HG03139 (cell line): ENCODE measurements at regions not wholly inside any gene's neighbourhood (a gene's known extent, or its start where the extent isn't known, plus 50 kb on each side); places are given as distances from the start of the nearest gene placed in this dataset.
A peak's percentile ranks its signal among the peaks of the same experiment; 100 is the strongest.

Experiments
- ATAC-seq: cut with Tn5 transposase; IDR thresholded peaks from one replicate; pipeline ENCODE4 v1.9.1; 2021; ENCODE audit not compliant: unreplicated experiment

DNA sequence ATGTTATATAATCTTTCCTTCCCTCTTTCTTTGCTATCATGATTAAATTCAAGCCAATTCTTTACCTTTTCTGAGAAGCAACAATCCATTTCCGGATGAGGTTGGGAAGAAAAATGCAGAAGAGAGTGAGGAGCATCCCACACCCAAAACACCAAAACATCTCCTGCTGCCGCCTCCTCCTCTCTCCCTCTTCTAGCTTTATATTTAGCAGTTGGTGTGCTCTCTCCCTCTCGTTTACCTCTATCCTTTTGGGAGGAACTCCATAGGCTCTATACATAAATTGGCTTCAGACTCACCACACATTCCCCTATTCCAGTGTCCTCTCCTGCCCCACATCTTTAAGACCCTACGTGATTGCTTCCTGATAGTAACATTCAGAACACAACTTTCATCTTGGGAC lies 332.2 kb upstream of the PLXNA2 start:
- no peak for ATAC-seq

DNA sequence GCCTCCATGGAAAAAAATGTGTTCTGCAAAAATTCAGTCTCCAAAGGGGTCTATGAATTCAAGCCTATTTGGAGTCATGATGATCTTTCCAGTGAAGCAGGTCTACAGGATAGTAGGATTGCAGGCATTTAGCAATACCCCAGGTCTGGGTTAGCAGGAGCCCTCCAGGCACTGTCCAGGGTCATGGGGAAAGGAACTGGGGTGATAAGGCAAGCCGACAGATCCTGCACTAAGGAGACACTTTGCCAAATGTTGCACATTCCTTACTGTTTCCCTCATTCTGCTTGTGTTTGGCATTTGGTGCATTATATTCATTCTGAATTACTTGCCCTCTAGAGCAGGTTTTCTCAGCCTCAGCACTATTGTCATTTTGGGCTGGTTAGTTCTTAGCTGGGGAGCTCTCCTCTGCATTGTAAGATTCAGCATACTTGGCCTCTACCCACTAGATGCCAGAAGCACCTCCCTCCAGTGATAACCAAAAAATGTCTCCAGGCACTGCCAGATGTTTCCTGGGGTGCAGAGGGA lies 333.3 kb upstream of the PLXNA2 start:
- ATAC-seq, result no peak

DNA sequence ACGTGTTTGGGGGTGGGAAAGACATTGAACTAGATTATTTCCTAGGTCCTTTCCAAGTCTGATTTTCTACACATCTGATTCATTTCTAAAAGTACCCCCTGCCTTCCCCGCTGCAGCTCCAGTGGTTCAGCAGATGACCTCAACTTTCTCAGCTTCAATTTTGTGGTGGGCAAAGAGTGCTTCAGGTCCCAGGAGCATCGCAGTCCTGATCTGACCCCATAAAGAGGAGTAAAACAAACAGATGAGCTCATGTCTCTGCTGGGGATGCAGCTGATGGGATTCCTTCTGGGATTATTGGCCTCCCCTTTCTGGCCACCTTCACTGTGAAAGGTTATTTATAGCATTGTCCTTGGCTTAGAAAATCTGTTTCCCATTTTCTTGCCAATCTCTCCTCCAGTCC lies 337.0 kb upstream of the PLXNA2 start:
- no peak for ATAC-seq

DNA sequence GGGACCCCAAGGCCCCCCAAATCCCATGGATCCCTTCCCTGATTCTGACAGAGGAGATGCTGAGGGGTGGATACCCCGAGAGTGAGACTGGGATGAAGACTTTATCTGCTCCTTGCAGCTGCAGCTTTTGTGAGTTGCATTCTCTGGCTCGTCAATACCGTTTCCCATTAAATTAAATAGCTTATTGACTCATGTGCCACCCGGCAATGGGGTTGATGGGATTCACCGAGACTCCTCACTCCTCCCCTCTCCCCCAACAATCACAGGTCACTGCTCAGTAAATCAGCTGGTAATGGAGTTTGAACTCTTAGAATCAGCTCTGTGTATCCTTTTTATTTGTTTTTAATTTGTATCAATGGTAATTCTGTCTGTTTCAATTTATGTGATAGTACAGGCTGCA lies 337.5 kb upstream of the PLXNA2 start:
- no peak for ATAC-seq

DNA sequence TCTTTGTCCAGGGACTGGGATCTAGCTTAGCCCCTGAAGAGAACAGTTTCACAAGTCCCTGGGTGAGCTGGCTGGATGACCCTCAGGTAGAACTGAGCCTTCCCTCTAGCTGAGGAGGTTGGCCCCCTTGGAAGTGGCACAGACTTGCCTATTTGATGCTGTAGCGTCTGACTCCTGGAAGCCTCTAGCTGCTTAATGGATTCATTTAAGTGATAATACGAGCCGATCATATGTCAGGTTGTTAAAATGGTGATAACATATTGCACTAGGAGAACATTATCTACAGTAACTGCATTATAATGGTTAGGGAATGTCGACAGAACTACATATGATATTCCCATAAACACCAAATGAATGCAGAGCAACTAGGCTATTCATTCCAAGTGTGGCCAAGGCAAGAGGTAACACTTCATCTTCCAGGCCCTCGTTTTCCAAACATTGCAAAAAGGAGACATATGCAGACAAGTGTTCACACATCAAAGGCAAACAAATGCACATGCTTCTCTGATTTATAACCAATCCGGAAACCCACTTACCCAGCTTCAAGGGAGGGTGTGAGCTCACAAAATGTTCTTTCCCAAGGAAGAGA lies 340.1 kb upstream of the PLXNA2 start:
- ATAC-seq, result no peak

DNA sequence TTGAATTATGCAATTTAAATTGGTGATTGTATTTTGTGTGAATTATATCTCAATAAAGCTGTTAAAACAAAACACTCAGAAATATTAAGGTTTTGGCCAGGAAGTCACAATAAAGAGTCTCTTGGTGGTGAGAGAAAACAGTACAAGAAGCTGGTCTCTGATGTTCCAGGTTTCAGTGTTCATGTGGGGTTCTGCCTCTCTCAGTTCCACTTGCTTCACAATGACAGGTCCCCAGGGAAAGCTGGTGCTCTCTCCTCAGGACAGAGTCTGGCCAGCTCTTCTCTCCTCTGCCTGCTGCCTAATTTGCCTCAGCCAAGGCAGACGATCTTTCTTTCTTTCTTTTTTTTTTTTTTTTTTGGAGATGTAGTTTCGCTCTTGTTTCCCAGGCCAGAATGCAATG lies 342.9 kb upstream of the PLXNA2 start:
- ATAC-seq, result peak; percentile 84

DNA sequence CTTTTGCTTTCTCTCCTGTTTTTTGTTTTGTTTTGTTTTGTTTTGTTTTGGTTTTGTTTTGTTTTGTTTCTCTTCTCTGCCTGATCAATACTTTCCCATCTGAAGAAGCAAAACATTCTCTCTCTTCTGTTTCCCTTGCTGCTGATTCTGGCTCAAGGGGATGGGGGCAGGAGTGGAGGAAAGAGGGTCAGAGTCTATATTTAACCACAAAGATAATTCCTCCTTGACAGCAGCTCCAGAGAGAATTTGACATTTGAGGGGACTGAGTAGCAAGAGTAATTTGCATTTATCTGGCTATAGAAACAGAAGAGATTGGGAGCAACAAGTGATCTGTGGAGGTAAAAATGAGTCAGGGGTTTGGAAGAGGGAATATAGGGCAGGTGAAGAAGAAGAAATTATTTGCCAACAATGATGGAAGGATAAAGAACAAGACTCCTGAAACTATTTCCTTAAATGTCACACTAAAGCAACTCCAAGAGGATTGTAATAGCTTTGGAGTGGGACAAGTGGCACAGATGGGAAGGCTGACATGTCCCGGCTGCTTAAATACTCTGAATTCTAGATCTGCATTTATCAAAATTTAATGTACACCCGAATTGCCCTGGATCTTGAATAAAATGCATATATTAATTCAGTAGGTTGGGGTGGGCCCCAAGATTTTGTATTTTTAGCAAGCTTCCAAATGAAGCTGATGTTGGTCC lies 349.3 kb upstream of the PLXNA2 start:
- no peak for ATAC-seq

DNA sequence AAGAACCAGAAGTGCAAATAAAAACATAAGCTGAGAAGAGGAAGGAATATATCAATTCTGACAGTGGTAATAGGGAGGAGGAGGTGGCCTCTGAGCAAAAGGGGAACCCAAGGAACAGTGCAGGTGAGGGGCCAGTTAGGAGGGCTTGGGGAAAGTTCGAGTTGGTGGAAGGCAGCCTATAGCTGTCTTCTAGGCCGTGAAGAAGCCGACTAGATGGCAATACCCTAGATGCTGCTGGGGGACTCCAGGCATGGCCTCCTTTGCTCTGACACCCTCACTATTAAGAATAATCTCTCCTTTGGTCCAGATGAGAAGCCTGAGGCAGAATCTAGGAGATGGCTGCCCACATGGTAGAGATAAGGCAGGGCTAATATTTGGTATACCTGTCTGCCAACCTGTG lies 351.1 kb upstream of the PLXNA2 start:
- ATAC-seq, result no peak

DNA sequence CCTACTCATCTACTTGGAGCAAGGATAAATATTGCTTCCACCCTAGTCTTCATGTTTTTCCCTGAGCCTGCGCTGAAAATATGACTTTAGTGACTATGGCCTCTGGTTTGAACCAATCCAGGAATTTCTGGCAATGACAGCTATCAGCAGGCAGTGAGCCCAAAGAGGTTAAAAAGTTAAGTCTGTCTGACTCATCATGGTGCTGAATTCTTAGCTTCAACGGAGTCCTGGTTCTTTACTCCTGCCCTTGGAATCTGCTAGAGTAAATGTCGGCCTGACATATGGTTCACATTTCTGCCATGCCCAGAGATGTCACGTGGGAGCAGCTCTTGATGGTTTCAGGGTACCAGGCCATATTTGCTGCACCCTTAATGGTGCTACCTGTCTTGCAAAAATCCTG lies 351.6 kb upstream of the PLXNA2 start:
- no peak for ATAC-seq

DNA sequence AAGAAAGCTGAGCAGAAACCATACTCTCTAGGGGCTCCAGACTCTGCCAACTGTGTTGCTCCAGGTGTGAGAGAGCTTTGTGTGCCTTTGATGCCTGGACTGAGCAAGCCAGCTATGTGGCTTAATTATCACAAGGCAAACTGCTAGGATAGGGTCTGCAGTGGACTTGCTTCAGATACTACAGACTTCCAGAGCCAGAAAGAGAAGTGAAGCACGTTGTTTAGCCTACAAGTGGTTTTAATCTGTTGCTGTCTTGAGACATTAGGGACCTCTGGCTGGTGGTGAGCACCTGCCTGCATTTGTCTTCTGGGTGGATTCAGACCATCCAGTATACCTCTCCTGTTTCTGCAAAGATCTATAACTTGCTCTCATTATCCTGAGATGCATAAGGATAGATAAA lies 353.4 kb upstream of the PLXNA2 start:
- no peak for ATAC-seq

DNA sequence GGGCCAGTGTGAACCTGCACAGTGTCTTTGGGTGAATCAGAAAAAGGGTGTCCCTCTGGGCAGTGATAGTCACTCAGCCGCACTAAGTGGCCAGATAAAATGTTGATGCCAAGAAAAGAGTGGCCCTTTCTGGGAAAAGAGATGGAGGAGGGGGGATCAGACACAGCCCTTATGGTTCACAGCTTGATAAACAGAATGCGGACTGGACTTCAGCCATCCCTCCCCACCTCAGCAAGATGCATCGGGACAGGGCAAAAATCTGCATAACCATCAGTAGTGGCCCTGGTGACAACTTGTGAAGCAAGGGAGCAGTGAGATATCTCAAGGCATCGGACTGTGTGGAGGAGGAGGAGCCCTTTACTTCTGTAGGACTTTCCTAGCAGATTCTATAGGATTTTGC lies 353.8 kb upstream of the PLXNA2 start:
- ATAC-seq, result no peak

DNA sequence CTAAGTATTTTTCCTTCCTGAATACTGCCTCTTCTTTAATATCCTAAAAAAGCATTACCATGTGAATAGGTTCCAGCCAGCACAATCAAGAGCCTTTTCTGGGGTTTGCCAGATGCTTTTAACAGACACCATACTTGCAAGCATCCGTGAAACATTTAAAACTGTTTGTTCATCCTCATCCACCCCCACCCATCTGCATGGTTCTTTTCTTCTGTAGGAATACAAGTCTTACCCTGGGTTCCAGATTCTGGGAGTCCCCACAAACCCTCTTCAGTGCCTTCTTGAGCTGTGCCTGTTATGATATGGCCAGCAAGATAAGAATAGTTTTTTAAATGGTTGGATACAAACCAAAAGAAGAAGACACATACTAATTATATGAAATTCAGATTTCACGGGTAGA lies 354.9 kb upstream of the PLXNA2 start:
- ATAC-seq, result no peak

DNA sequence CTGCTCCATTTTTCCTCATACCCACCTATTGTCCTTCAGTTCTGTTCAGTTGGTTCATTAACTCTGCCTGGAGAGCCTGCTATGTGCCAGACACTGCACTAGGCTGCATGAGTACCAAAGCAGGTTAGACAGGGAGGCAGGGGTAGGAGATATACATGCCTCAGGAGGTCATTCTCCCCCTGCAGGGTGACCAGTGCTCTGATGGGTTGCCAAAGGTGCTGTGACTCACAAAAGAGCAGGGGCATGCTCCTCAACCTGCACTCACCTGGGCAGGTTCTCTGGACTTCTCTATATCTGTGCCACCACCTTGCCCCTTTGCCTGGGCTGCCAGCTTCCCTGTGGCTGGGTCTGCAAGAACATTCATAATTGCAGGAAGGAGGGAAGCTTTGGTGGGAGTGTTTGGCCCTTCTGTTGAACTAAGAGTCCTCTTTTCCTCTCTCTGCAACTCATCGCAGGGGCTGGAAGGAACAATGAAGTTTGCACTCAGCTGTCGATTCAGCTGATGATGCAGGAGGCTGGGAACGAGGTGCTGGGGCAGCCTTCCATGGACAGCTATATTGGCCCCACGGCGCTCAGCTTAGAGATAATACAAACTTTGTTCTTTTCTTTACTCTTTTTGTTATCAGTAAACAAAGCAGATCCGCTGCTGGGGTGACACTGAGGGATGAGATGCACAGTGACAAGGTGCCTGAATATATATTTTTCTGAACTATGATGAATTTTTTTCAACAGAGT lies 356.4 kb upstream of the PLXNA2 start:
- ATAC-seq, result no peak

DNA sequence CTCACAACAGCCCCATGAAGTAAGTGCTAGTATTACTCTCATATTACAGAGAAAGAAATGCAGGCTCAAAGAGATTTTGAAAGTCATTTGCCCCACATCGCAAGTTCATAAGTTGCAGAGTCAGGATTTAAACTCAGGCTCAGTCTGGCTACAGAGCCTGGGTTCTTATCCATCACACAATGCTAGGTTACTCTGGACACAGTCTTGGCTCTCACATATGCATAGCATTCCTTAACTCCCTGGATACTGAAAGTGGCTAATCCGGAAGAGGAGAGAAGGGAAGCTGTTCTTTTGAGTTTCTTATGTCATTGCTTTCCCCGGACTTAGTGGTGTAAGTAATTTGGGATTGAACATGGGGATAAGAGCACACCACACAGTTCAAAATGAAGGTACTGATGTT lies 357.4 kb upstream of the PLXNA2 start:
- no peak for ATAC-seq

DNA sequence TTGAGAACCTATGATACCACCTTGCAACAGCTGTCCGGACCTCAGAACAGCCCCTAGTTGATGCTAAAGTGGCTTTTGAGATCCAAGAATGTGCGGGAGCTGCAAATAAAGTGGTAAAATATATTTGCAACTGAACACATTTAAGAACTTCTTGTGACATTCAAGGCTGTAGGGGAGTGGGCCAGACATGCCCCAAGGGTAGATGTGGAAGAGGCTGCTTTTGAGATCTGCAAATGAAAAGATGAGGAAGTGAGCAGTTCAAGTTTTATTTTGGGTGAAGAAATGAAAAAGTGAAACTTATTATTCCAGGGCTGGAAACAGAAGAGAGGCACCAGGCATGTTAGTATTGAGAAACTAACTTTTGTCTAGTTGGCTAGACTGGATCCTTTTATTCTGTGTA lies 359.5 kb upstream of the PLXNA2 start:
- no peak for ATAC-seq

DNA sequence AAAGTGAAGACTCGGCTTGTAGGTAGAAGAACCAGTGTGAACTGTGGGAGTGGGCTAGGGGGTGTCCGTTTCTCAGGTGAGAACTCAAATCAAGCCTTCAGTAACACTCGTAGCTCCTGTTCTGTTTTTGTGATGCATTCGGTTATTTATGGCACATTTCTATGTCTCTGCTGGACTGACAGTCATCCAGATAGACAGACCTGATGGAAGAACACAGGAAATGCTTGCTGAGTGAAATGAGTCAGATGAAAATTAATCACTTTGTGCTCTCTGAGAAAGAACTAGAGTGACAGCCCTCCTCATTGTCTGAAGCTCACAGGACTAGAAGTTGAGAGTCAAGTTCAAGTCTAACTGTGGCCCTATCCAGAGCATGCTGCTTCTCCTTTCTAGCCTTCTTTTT lies 360.1 kb upstream of the PLXNA2 start:
- ATAC-seq, result peak; percentile 91

DNA sequence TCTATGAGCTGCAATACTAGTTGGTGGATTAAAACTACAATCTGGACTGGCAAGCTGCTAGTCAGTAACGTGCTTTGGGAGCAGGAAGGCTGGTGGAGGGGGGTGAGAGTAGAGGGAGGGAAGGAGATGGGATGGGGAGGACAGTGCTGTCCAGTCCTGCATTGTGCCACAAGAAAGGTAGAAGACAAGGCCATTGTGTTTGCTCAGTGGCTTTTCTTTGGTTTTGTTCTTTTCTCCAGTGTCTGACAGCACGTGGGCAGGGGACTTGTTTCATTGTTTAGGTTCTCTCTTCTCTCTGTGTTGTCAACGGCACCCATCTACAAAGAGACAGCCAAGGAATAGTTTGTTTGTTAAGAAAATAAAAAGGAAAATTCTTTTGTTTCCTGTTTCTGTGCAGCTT lies 362.8 kb upstream of the PLXNA2 start:
- no peak for ATAC-seq

DNA sequence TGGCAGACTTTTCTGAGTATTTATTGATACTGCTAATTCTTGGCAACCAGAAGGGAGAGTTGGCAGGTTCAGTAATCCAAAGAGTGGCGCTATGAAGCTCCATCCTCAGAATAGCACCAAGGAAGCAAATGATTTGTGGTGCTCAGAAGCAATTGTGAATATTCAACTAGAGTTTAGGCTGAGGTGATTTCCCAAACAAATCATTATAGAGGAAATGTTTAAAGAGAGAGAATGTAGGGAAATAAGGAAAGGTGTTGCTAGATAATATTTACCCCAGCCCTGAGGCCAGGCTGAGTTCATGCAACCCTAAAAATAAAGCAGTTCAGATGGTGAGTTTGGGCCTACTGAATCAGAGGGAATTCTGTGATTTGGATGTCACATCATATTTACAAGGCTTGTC lies 363.4 kb upstream of the PLXNA2 start:
- no peak for ATAC-seq

DNA sequence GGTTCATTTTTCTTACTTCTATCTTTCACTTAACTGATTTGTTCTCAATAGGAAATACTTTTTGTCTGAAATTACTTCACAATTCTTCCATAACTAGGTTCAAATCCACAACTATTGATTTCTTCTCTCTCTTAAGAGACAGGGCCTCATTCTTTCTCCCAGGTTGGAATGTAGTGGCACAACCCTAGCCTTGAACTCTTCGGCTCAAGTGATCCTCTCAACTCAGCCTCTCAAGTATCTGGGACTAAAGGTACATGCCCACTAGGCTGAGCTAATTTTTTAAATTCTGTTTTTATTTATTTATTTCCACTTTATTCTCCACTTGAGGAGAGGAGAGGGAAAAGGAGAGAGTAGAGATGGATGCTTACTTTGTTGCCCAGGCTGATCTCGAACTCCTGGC lies 370.4 kb upstream of the PLXNA2 start:
- no peak for ATAC-seq

DNA sequence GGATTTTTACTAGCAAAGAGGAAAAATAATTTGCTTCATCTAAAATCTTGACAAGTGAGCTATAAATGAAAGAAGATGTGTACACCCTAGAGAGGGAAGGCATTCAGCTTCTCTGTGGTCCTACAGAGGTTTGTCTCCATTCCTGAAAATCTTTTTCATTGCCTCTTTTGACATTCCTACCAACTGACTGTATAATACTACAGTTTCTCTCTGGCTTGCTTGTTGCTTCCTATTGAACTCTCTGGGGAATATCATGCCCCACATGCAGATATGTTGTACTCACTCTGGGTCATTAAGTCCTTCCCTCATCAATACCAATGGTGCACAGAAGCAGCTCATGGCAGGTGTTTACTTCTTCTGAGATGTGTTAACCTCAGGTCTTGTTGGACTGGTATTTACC lies 371.2 kb upstream of the PLXNA2 start:
- ATAC-seq, result no peak

DNA sequence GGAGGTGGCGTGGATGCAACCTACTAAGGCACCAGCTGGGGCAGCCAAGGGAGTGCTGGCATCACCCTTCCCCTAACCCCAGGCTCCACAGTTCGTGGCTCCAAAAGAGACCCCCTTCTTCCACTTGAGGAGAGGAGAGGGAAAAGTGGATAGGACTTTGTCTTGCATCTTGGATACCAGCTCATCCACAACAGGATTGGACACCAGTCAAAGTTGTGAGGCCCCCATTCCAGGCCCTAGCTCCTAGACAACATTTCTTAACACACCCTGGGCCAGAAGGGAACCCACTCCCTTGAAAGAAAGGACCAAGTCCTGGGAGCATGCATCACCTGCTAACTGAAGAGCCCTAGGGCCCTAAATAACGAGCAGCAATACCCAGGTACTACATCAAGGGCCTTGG lies 372.6 kb upstream of the PLXNA2 start:
- ATAC-seq, result no peak
